NT2/D1 (cell line): ENCODE measurements at regions not wholly inside any gene's neighbourhood (a gene's known extent, or its start where the extent isn't known, plus 50 kb on each side); places are given as distances from the start of the nearest gene placed in this dataset.
"Not testable (repeated sequence)": the region's sequence is repeated elsewhere in the genome, so short reads cannot be mapped to it uniquely, and the experiment has no call there.

Source experiments
- YY1 ChIP-seq: IDR thresholded peaks from 2 replicates; pipeline ENCODE4 v1.6.1; 2011; ENCODE audit not compliant: insufficient read length, insufficient read depth
- ZNF274 ChIP-seq: IDR thresholded peaks from 2 replicates; pipeline ENCODE4 v1.6.1; 2011; ENCODE audit warnings: mild to moderate bottlenecking, low read depth, low read length

DNA sequence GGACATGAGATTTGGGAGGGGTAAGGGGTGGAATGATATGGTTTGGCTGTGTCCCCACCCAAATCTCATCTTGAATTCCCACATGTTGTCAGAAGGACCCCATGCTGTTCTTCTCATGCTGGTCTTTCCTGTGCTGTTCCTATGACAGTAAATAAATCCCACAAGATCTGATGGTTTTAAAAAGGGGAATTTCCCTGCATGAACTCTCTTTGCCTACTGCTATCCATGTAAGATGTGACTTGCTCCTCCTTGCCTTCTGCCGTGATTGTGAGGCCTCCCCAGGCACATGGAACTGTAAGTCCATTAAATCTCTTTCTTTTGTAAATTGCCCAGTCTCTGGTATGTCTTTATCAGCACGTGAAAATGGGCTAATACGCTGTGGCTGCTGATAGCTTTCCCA, 115.8 kb downstream of the ENC1 start:
- TF ChIP-seq ZNF274, YY1: not testable (repeated sequence)
